ENCODE measurements at regions not wholly inside any gene's neighbourhood (a gene's known extent, or its start where the extent isn't known, plus 50 kb on each side); places are given as distances from the start of the nearest gene placed in this dataset.
"Not testable (repeated sequence)": the region's sequence is repeated elsewhere in the genome, so short reads cannot be mapped to it uniquely, and the experiment has no call there.

DNA sequence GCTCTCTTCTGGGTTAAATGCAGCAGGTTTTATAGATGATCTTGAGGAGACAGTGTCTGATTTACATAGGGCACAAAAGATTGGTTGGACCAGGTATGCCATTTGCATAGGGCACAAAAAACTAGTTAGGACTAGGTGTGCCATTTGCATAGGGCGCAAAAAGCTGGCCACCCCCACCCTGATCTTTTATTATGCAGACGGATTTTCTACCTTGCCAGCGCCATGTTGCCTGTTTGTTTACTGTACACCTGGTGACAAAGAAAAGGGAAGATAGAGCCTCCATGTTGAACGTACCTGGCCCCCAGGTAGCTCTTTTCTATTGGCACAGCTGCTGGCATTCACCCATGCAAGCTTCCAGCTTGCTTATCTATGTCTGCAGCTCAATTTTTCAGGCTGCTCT, 790.4 kb downstream of the TTLL7 start:
- not testable (repeated sequence) for DNase-seq

DNA sequence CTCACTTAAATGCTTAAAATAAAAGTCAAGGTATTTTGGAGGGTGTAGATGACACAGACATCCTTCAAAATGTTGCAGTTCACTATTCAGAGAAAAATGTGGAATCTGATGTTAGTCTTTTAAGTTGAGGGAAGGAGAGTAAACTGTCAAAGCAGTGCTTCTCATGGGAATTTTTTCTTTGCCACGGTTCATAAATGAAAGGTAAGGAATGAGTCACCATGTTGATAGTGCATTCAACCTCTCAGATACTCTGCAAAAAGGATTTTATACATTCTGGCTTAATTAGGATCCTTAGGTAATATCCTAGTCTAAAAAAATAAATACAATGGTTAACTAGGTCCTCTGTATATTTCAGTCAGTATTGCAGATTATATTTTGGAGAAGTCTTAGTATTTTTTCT, 804.3 kb downstream of the TTLL7 start:
- not testable (repeated sequence) for DNase-seq

DNA sequence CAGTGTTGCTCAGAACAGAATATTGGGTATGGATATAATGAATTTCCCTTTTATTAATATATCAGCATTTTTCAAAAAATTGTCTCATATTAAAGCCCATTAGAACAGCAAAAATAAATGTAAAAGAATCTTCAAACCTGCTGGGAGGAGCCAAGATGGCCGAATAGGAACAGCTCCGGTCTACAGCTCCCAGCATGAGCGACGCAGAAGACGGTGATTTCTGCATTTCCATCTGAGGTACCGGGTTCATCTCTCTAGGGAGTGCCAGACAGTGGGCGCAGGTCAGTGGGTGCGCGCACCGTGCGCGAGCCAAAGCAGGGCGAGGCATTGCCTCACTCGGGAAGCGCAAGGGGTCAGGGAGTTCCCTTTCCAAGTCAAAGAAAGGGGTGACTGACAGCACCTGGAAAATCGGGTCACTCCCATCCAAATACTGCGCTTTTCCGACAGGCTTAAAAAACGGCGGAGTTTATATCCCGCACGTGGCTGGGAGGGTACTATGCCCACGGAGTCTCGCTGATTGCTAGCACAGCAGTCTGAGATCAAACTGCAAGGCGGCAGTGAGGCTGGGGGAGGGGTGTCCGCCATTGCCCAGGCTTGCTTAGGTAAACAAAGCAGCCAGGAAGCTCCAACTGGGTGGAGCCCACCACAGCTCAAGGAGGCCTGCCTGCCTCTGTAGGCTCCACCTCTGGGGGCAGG, 816.8 kb downstream of the TTLL7 start:
- not testable (repeated sequence) for DNase-seq

DNA sequence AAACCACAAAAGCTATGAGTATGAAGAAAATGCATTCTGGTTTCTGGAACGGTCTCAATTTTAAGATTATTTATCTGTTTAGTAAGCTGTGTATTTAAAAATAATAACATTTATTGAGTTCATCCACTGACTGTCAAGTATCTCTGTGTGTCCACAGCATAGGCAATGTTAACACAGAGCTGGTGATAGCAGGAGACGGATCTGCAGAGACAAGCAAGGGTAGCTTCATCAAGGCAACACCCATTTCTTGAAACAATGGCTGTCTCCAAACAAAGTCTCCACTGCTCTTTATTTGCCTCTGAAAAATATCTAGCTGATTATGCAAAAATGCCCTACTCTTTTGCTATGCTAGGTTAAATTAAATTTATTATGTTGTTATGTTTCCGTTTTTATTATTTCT, 818.3 kb downstream of the TTLL7 start:
- not testable (repeated sequence) for DNase-seq

DNA sequence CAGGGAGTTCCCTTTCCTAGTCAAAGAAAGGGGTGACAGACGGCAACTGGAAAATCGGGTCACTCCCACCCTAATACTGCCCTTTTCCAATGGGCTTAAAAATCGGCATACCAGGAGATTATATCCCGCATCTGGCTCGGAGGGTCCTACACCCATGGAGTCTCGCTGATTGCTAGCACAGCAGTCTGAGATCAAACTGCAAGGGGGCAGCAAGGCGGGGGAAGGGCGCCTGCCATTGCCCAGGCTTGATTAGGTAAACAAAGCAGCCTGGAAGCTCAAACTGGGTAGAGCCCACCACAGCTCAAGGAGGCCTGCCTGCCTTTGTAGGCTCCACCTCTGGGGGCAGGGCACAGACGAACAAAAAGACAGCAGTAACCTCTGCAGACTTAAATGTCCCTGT, 831.3 kb downstream of the TTLL7 start:
- DNase-seq: not testable (repeated sequence)

DNA sequence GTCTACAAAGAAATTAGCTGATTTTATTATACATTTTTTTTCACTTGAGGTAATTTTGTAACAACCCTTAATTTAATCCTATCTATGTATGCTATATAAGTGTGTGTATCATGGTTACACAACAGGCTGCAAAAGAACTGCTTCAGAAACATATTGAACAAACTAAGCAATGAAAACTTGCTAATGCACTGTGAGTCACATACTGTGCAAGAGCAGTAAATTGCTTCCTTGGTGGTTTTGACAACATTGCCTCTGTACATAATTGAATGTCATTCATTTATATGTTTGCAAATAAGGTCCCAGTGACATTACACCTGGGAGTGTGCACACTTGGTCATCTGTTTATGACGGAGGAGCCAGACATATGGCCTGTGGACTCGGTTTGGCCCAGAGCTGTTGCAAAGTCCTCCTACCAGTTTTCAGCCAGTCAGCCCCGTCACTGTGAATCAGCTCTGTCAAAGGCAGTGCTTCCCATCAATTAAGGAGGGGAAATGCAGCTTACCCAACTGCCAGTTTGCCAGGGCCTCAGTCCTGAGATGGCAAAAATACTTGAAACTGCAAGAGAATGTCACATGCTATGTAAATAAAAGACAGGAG, 835.0 kb downstream of the TTLL7 start:
- not testable (repeated sequence) for DNase-seq

DNA sequence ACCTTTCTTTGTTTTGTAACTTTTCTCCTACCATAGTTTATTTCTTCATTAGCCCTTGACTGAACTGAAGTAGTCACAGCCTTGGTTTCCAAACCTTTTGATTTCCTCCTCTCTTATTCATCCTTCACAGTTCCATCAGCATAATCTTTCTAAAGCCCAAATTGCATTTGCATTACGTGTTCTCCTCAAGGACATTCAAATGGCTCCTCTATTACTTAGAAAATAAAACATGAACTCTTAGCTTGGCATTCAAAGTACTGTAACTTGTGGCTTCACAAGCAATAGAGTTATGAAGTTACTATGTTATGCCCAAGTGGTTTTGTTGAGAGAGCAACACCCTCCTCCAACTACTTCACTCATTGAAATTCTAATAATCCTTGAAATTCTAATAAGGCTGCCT, 840.0 kb downstream of the TTLL7 start:
- not testable (repeated sequence) for DNase-seq

DNA sequence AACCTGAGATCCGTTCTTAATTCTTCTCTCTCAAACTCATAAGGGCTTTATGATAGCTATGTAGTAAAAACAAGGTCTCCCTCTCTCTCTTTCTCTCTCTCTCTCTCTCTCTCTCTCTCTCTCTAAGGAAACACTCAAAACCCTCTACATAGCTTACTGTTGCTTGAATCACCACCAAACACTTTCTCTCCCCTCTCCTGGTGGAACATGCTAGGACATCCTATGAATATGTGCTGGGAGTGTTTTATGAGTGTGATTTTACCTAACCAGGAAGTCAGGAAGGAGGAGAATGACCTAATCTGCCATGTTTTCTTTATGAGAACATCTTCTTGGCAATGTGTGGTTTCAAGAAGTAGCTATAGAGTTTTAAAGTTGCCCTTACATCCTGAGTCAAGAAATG, 844.6 kb downstream of the TTLL7 start:
- not testable (repeated sequence) for DNase-seq

DNA sequence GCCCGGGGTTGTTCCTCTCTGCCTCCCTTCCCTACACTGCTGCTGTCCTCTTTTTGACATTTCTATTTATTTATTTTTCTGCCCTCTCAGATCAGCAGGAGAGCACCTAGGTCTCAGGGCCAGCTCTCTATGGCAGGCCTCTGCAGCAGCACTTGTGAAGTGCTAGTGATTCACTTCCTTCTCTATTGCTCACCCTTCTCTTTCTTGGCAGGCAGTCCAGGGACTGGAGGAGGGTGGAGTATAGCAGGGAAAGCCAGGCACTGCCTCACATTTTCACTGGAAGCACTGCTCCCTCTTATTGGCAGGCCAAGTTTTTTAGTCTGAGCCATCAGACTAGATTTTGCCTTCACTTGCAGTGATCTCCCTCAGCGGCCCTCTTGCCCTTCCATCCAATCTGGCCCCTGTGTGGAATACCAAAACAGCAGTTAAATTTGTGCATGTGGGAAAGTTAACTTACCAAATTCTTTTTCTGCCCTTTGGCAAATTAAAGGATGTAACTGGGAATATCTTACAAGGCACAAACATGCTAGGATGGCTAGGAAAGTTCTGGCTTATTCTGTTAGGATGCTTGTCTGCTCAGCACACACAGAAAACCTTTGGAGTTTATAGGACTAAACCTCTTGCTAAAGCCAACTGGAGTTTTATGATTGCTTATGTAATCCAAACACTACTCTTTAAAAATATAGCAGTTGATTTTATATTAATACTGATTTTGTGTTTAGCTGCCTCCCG, 847.6 kb downstream of the TTLL7 start:
- DNase-seq: not testable (repeated sequence)

DNA sequence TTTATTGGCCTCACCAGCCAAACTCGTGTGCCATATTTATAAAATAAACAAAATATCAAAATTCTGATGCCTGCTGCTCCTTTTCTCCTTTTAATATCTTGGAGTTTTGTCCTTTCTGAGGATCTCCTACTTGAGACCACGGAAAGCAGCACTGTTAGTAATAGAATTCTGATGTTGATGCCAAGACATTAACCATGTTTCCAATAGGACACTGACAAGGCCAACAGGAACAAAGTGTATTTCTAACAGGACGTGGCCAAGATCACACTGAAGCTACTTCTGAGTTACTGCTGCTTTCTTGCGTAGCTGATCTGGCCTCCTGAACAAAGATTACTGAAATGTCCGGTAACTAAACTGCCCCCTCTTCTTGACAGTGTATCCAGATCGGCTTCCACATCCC, 848.5 kb downstream of the TTLL7 start:
- not testable (repeated sequence) for DNase-seq

DNA sequence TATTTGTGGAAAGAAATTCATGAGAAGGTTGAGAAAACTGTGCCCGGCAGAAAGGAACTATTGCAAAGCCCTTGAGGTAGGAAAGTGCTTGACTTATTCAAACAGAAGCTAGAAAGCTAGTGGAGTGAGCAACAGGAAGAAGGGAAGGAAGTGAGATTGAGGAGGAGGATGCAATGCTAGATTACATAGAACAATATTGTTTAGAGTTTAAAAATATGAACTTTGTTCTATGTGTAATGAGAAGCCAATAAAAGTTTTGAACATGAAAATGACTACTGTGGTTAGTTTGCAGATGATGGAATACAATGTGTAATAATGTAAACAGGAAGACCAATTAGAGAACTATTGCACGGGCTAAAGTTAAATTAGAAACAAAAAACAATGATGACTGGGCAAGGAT, 853.1 kb downstream of the TTLL7 start:
- not testable (repeated sequence) for DNase-seq

DNA sequence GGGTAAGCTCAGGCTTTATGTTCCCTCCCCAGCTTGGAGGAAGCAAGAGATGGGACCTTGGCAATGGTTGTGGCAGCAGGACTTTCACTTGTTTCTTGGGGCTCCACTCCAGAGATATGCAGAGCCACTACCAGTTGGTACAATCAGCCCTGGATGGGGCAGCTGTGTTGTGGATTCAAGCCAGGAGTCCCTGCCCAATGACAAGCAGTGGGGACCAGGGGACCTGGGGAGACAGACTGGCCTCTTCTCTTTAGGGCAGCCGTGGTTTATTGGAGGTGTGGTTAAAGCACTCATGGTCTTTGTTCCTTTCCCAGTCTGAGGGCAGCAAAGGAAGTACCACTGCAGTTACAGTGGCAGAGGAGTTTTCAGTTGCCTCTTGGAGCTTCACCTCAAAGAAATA, 856.1 kb downstream of the TTLL7 start:
- DNase-seq: not testable (repeated sequence)

DNA sequence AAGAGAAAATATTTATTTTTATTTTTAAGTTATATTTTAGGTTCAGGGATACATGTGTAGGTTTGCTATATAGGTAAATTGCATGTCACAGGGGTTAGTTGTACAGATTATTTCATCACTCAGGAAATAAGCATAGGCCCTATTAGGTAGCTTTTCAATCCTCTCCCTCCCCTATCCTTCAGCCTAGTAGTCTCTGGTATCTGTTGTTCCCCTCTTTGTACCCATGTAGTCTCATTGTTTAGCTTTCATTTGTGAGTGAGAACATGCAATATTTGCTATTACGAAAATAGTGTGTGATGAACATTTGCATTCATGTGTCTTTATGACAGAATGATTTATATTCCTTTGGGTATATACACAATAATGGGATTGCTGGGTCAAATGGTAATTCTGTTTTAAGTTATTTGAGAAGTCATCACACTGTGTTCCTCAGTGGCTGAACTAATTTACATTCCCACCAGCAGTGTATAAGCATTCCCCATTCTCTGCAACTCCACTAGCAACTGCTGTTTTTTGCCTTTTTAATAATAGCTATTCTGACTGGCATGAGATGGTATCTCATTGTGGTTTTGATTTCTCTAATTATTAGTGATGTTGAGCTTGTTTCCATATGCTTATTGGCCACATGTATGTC, 863.3 kb downstream of the TTLL7 start:
- DNase-seq: not testable (repeated sequence)

DNA sequence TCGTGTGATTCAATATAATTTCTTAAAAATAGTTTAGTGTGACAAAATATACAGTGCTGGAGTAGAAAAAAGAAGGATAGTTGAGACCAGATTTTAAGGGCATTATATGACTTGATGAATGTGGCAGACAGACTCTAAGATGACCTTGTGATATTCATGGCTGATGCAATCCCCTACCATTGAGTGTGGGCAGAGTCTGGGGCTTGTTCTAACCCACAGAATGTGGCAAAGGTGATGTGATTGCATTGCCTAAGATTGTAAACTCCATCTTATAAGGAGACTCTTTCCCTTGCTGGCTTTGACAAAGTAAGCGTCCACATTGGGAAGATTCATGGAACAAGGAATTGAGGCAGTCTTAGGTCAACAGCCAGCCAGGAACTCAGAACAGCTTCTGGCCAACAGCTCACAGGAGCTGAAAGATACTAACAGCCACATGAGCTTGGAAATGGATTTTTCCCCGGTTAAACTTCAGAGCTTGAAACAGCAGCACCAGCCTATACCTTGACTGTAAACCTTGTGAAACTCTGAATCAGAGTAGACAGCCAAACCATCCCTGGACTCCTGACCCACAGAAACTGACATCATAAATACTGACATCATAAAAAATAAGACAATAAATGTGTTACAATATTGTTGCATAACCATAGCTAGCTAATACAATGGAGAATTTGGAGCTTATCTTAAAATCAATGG, 864.5 kb downstream of the TTLL7 start:
- DNase-seq: not testable (repeated sequence)

DNA sequence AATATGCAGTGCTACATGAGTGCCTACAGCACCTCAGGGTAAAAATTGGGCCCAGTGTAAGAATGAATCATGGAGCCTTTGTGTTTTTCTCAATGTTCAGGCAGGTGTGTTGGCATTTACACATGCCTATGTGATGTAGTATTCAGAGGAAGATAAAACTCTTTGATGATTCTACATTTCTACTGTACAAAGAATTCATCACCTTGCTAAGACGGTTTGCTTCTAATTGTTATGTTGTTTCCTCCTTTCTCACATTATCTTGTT, 867.3 kb downstream of the TTLL7 start:
- DNase-seq: no peak

DNA sequence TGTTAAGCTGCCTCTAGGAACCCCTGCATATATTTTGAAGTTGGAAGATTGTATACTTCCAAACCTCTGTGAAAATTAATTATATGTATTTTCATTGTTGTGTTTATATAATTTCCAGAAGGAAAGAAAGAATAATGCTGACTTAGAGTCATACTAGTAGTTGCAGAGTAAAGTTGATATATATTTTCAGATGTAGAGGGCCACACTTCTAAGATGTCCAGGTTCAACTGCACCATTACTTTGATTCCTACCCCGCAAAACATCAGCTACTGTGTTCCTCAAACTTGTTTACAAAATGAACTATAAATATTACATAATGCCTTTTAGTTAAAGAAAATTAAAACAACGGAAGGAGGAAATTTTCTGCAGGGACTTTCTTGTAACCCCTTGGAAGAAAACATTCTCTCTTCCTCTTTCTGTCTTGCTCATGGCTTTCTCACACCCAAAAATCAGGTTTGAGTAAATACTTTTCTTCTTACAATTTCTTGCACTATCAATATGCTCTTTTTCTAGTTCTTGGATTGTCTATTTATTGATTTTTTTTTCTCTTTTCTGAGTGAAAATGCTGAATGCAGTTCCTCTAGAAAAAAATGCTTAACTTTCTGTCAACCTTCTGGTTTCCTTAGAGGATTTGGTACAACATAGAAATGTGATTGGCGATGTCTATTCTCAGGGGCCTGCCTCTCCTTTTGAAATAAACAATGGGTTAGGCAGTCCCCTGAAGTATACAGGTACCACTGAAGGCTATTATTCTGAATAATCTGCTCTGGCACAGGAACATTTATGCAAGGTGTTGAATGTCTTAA, 867.8 kb downstream of the TTLL7 start:
- no peak for DNase-seq

DNA sequence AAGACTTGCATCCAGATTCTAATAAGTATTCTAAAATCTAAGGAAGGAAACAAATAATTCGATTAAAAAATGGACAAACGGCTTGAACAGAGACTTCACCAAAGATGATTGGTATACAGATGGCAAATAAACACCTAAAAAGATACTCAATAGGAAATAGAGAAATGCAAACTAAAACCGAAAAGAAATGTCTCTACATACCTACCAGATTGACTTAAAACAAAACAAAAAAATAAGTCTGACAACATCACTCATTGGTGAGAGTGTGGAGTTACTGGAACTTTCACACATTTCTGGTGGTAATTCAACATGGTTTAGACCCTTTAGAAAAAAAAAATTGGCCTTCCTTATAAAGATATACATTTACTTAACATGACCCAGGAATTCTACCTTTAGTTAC, 869.8 kb downstream of the TTLL7 start:
- no peak for DNase-seq

DNA sequence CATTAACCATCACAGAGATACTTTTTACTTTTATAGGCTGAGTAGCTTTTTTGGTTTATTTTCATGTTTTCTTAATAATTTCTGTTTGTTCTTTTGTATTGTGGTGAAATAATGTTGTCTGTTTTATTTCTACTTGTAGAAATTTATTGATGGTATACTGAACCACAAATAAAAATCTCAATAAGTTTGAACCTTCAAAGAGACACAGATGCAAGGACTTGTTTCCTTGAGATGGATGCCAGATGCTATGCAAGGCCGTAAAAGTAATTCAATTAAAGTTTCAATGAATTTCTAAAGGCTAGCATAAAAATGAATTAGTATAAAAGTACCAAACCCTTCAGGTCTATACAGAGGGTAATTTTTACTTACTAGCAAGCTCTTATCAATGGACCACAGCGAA, 873.5 kb downstream of the TTLL7 start:
- DNase-seq: no peak

DNA sequence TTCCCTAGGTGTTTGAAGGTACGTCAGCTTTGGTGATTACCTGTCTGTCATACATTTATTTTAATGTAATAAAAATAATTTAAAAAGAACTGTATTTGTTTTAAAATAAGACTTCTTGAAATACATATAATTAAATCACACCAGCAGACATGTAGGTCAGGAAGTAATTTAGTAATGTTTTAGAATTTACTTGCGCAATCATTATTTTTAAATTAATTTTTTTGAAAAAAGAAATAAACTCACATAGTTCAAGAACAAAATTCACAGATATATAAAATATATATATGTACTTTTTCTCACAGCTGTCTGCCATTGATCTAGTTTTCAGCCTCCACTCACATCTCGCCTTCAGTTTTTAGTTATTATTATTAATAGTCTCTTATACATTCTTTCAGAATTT, 875.9 kb downstream of the TTLL7 start:
- no peak for DNase-seq

DNA sequence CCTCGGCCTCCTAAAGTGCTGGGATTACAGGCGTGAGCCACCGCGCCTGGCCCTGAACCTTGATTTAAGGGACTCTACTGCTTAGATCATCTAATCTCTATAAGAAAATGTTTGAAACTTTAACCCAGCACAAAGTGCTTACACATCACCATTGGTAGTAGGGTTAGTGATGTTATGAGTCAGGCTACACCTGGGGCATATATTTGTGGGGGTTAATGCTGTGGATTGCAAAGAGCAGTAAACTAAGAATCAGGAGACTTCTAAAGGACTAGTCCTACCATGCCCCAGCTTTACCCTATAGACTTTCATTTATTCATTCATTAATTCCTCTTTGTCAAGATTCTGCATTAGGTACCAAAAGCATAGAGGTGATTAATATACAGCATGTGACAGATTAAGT, 880.5 kb downstream of the TTLL7 start:
- no peak for DNase-seq

DNA sequence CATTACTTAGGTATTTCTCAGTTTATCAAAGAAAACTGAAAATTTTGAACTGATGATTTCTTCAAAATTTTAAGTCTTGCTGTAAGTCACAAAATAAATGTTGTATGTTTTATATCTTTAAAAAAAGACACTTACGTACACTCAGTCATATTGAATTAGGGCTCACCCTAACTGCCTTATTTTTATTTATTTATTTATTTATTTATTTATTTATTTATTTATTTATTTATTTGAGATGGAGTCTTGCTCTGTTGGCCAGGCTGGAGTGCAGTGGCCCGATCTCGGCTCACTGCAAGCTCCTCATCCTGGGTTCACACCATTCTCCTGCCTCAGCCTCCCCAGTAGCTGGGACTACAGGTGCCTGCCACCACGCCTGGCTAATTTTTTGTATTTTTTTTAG, 881.9 kb downstream of the TTLL7 start:
- not testable (repeated sequence) for DNase-seq

DNA sequence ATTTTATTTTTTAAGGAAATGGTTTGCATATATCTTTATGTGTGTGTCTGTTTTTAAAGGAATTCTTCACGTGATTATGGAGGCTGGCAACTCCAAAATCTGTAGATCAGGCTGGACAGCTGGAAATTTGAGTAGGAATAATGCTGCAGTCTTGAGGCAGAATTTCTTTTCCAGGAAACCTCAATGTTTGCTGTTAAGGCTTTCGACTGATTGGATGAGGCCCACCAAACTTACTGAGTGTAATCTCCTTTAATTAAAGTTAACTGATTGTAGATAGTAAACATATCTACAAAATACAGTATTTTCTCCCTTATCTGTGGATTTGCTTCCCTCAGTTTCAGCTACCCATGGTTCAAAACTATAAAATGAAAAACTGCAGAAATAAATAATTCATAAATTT, 883.1 kb downstream of the TTLL7 start:
- DNase-seq: no peak

All from CD4-positive, alpha-beta T cell treated with Interleukin-4 for 1 hour (primary cell).